ENCODE measurements at regions not wholly inside any gene's neighbourhood (a gene's known extent, or its start where the extent isn't known, plus 50 kb on each side); places are given as distances from the start of the nearest gene placed in this dataset.

DNA sequence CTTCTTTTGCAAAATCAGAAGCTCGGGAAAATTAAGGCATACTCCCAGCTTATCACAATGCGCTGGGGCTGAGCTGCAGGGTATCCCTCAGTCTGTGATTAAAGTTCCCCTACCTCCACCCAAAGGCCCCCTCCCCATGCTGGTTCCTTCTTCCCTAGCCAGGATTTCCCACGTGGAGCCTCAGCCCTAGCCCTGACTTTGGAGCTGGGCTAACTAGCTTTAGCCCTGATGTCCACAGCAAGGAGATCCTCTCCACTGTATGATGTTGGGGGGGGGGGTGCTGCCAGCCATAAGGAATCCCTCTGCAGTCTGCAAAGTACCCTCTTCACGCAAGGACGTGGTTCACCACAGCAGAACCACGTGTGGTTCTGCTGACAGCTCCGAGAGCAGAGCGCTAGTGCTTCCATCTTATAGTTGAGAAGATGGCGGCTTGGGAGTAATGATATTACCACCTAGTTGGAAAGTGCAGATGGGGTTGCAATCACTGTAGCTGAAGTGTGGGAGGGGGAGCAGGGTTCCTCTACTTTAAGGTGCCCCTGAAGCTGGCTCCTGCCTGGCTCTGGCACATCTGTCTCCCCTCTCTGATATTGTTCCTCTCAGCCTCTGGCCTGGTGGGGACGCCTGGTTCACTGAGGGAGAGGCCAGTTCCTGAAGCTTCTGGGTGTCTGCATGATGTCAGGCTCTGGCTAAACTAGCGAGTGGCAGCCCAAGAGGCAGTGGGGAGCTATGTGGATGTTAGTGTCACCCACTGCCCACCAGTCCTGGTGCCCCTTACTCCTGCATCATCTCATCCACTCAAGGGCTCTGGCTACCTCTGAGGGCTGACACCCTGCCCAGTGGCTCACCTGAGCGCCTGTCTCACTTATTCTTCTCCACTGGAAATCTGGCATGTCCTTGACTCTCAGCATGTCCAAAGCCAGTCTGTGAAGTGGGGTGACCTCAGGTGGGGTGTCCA lies 270.7 kb downstream of the RPS24 start:
- whole genome bisulfite sequencing, 2 donors = 57 to 70% methylated on average over 9 to 12 of the region's 12 CpGs

DNA sequence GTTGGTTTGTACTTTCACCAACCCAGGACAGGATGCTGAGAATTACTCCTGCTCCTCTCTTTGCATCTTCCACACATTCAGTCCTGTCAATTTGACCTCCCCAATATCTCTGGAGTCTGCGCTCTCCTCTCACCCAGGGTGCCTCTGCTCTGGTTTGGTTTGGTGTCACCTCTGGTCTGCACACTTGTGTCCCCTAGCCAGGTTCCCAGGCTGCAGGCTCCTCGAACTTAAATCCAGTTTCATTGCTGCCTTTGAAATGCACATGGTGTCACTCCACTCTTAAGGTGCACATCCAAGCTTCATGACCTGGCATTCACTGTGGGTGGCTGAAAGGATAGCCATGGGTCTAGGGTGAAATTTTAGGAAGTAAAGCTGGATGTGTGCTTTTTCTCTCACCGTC lies 271.6 kb downstream of the RPS24 start:
- Histone ChIP-seq H3K9me3 (no peaks in the 10 kb centered on the region), H3K4me3 (no peak overlapping the region), H3K36me3 (ENCODE audit: low read depth, missing control alignments) (no peaks in the 10 kb centered on the region), H3K27ac (no peak overlapping the region), H3K4me1 (peaks cover 16% of the 10 kb centered on the region), H3K27me3 (no peaks in the 10 kb centered on the region)
- WGBS, 2 donors = 88 to 93% methylated on average over 3 of the region's 3 CpGs
- TF ChIP-seq, protein P1, sequence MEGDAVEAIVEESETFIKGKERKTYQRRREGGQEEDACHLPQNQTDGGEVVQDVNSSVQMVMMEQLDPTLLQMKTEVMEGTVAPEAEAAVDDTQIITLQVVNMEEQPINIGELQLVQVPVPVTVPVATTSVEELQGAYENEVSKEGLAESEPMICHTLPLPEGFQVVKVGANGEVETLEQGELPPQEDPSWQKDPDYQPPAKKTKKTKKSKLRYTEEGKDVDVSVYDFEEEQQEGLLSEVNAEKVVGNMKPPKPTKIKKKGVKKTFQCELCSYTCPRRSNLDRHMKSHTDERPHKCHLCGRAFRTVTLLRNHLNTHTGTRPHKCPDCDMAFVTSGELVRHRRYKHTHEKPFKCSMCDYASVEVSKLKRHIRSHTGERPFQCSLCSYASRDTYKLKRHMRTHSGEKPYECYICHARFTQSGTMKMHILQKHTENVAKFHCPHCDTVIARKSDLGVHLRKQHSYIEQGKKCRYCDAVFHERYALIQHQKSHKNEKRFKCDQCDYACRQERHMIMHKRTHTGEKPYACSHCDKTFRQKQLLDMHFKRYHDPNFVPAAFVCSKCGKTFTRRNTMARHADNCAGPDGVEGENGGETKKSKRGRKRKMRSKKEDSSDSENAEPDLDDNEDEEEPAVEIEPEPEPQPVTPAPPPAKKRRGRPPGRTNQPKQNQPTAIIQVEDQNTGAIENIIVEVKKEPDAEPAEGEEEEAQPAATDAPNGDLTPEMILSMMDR (IDR thresholded peaks at IDR 0.05) = no peak
- TF ChIP-seq POLR2A (IDR thresholded peaks at IDR 0.05) = no peak
- intact Hi-C loops (cut with DNase I; ENCODE audit: low total_unique reads) = no loop called here
- DNase-seq = no peak

More for the DNA sequence above, 270.7 kb downstream of the RPS24 start:
- Histone ChIP-seq H3K27me3 (no peaks in the 10 kb centered on the region), H3K27ac (no peak overlapping the region), H3K36me3 (ENCODE audit: low read depth, missing control alignments) (no peaks in the 10 kb centered on the region), H3K4me1 (peaks cover 16% of the 10 kb centered on the region), H3K9me3 (no peaks in the 10 kb centered on the region), H3K4me3 (no peak overlapping the region)
- TF ChIP-seq POLR2A (IDR thresholded peaks at IDR 0.05) = no peak
- TF ChIP-seq, protein P1 (IDR thresholded peaks at IDR 0.05) = no peak
- no peak for DNase-seq
- intact Hi-C loops (cut with DNase I; ENCODE audit: low total_unique reads) = no loop called here

DNA sequence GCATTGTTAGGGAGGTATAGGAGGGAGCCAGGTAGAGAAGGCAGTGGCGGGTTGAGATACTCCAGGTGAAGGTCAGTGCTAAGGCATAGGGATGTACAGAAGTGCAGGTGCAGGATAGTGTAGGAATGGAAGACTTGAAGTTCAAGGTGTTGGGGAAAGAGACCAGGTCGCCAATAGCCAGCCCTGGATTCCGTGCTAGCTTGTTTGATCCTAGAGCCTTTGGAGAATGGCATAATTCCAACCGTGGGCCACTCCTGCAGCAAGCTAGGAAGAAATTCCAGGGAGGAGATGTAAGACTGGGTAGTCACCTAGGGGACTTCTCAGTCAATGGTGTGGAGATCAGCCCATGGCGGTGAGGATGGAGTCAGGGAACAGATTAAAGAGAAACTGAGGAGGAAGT lies 272.7 kb downstream of the RPS24 start:
- DNase-seq = no peak
- no peak overlapping the region for H3K4me3 ChIP-seq
- intact Hi-C loops (cut with DNase I; ENCODE audit: low total_unique reads) = no loop called here
- peaks cover 14% of the 10 kb centered on the region for H3K4me1 ChIP-seq
- WGBS, 2 donors = 90 to 92% methylated on average over 5 of the region's 5 CpGs
- TF ChIP-seq POLR2A (IDR thresholded peaks at IDR 0.05) = no peak
- TF ChIP-seq, protein P1 (IDR thresholded peaks at IDR 0.05) = no peak
- no peaks in the 10 kb centered on the region for H3K27me3 ChIP-seq
- H3K27ac ChIP-seq = no peak overlapping the region
- H3K9me3 ChIP-seq = no peaks in the 10 kb centered on the region
- H3K36me3 ChIP-seq (ENCODE audit: low read depth, missing control alignments) = no peaks in the 10 kb centered on the region

DNA sequence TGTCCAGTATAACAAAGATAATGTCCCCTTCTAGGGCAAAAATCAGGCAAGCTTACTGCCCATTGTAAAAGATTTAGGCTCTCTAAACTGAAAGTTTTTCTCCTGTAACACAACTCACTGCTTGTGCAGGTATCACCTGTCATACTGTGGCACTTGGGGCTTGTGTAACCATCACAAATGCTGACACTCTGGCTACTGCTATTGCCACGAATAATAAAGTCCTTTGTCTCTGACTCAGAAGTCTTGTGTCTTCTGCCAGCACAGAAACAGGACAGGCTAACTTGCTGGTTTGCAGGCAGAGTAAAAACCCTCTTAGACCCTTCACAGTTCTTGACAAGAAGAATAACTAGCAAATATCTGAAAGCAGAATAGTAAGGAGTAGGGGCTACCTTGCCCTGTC lies 273.9 kb downstream of the RPS24 start:
- Histone ChIP-seq H3K27me3 (no peaks in the 10 kb centered on the region), H3K9me3 (no peaks in the 10 kb centered on the region), H3K27ac (no peak overlapping the region), H3K4me3 (no peak overlapping the region), H3K4me1 (peaks cover 9% of the 10 kb centered on the region), H3K36me3 (ENCODE audit: low read depth, missing control alignments) (no peaks in the 10 kb centered on the region)
- 82 to 94% methylated on average over 1 of the region's 1 CpG for WGBS, 2 donors
- TF ChIP-seq POLR2A (IDR thresholded peaks at IDR 0.05) = no peak
- TF ChIP-seq, protein P1 (IDR thresholded peaks at IDR 0.05) = no peak
- no peak for DNase-seq
- intact Hi-C loops (cut with DNase I; ENCODE audit: low total_unique reads) = no loop called here

All from testis (tissue), 2 donors.